ENCODE measurements at regions not wholly inside any gene's neighbourhood (a gene's known extent, or its start where the extent isn't known, plus 50 kb on each side); places are given as distances from the start of the nearest gene placed in this dataset.

DNA sequence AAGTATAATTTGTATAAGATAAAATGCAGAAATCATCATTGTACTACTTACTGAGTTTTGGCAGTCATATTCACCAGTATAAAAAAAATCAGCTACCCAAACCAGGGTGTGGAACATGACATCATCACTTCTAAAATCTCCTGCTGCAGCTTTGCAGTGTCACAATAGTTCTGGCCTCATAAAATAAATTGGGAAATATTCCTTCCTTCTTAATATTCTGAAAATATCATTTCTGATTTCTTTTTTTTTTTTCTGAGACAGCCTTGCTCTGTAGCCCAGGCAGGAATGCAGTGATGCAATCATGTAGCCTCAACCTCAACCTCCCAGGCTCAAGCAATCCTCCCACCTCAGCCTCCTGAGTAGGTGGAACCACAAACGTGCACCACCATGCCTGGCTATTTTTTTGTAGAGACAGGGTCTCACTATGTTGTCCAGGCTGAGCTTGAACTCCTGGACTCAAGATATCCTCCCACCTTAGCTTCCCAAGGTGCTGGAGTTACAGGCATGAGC is 101.4 kb downstream of the TMEM18 start:
- no TSS peak for BruUV-seq (replicated peaks)
- no peak overlapping the region for H3K9ac ChIP-seq (replicated peaks; ENCODE audit: extremely low read depth, insufficient read depth, low read length)
- ChIA-PET CTCF (no interaction called here), POLR2A (no interaction called here)
- H3K4me2 ChIP-seq (ENCODE audit: insufficient read depth, low read length) = no peak overlapping the region
- intact Hi-C loops (cut with micrococcal nuclease) (no loop called here), dilution Hi-C loops (cut with MboI; ENCODE audit: extremely low pct_ligation_motif_present, low sequenced_read_pairs) (no loop called here)
- H3K79me2 ChIP-seq (ENCODE audit: control insufficient read depth, insufficient read depth, low read length) = no peaks in the 10 kb centered on the region
- H4K20me1 ChIP-seq (replicated peaks; ENCODE audit: control insufficient read depth, extremely low read depth, insufficient read depth, low read length) = no peaks in the 10 kb centered on the region
- TF ChIP-seq GATA2 (IDR thresholded peaks at IDR 0.05; ENCODE audit: insufficient read depth, insufficient read length, low read depth, low read length) (no peak), POLR2AphosphoS5 (IDR thresholded peaks at IDR 0.05; ENCODE audit: insufficient read depth, low read depth, low read length) (no peak), POLR2A (IDR thresholded peaks at IDR 0.05; ENCODE audit: low read depth, low read length) (no peak), EZH2 (IDR thresholded peaks at IDR 0.05; ENCODE audit: borderline replicate concordance, low read depth, low read length, severe bottlenecking) (no peak), FOS (IDR thresholded peaks at IDR 0.05; ENCODE audit: borderline replicate concordance, insufficient read depth, low read length) (no peak)
- TF ChIP-seq, protein P1, sequence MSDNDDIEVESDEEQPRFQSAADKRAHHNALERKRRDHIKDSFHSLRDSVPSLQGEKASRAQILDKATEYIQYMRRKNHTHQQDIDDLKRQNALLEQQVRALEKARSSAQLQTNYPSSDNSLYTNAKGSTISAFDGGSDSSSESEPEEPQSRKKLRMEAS (IDR thresholded peaks at IDR 0.05; ENCODE audit: insufficient read depth, insufficient read length) = no peak
- TF ChIP-seq, protein P2, sequence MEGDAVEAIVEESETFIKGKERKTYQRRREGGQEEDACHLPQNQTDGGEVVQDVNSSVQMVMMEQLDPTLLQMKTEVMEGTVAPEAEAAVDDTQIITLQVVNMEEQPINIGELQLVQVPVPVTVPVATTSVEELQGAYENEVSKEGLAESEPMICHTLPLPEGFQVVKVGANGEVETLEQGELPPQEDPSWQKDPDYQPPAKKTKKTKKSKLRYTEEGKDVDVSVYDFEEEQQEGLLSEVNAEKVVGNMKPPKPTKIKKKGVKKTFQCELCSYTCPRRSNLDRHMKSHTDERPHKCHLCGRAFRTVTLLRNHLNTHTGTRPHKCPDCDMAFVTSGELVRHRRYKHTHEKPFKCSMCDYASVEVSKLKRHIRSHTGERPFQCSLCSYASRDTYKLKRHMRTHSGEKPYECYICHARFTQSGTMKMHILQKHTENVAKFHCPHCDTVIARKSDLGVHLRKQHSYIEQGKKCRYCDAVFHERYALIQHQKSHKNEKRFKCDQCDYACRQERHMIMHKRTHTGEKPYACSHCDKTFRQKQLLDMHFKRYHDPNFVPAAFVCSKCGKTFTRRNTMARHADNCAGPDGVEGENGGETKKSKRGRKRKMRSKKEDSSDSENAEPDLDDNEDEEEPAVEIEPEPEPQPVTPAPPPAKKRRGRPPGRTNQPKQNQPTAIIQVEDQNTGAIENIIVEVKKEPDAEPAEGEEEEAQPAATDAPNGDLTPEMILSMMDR (IDR thresholded peaks at IDR 0.05; ENCODE audit: extremely low read depth in 1 of 2, insufficient read depth in 1 of 2, low read depth in 1 of 2, low read length in 2 of 2) = no peak
- no peak overlapping the region for H2AFZ ChIP-seq (ENCODE audit: low read depth, low read length)
- no peaks in the 10 kb centered on the region for H3K4me1 ChIP-seq (ENCODE audit: control insufficient read depth, extremely low read depth, insufficient read depth, low read length)
- H3K27me3 ChIP-seq (ENCODE audit: control insufficient read depth in 2 of 2, insufficient read depth in 2 of 2, low read length in 2 of 2) = no peaks in the 10 kb centered on the region
- no peak for DNase-seq (ENCODE audit: low read depth, low spot score)
- no peak for FAIRE-seq
- peaks cover 2% of the 10 kb centered on the region for H3K9me3 ChIP-seq (replicated peaks; ENCODE audit: control insufficient read depth, insufficient read depth, low read length)
- H3K9me1 ChIP-seq (replicated peaks; ENCODE audit: control insufficient read depth, extremely low read depth, insufficient read depth, low read length) = no peaks in the 10 kb centered on the region
- no peaks in the 10 kb centered on the region for H3K36me3 ChIP-seq (ENCODE audit: control insufficient read depth in 2 of 2, extremely low read depth in 1 of 2, insufficient read depth in 2 of 2, low read length in 2 of 2)
- no peak overlapping the region for H3K4me3 ChIP-seq (replicated peaks in 1 of 3; ENCODE audit: insufficient read depth in 1 of 3, low read depth in 1 of 3, low read length in 3 of 3)
- no peak overlapping the region for H3K27ac ChIP-seq (ENCODE audit: insufficient read depth, low read depth, low read length)

All from endothelial cell of umbilical vein (primary cell).